Stimulated activated naive B cell treated with anti-CD40 and anti-IgM and Interleukin-4, amounts not matched to agents 10 μg/mL and 1 μg/mL and 100 μg/mL, for 72 hours (primary cell): ENCODE measurements at regions not wholly inside any gene's neighbourhood (a gene's known extent, or its start where the extent isn't known, plus 50 kb on each side); places are given as distances from the start of the nearest gene placed in this dataset.

Source experiments
- ATAC-seq, 2 donors: fragments of 150-1000 bp; cut with Tn5 transposase; replicated peaks; 2 replicates each; pipeline ENCODE4 v1.10.0; 2021; ENCODE audit warnings: moderate library complexity in 1 of 2
- DNase-seq: peaks from one replicate; pipeline ENCODE4 v3.0.0; 2021
- H3K27ac Mint-ChIP-seq: one replicate; pipeline ENCODE4 v1.8.0; 2022; ENCODE audit warnings: mild to moderate bottlenecking, mixed read lengths
- H3K27me3 Mint-ChIP-seq, 2 donors: one replicate each; pipeline ENCODE4 v1.8.0; 2022; ENCODE audit warnings: mixed read lengths in 2 of 2
- H3K36me3 Mint-ChIP-seq, 2 donors: one replicate each; pipeline ENCODE4 v1.8.0; 2022; ENCODE audit warnings: mixed read lengths in 2 of 2, mild to moderate bottlenecking in 1 of 2
- H3K4me1 Mint-ChIP-seq, 2 donors: one replicate each; pipeline ENCODE4 v1.8.0; 2022; ENCODE audit warnings: mixed read lengths in 2 of 2, mild to moderate bottlenecking in 1 of 2
- H3K4me3 Mint-ChIP-seq, 2 donors: one replicate each; pipeline ENCODE4 v1.8.0; 2022; ENCODE audit warnings: mild to moderate bottlenecking in 2 of 2, mixed read lengths in 2 of 2, moderate library complexity in 1 of 2
- H3K9me3 Mint-ChIP-seq, 2 donors: one replicate each; pipeline ENCODE4 v1.8.0; 2022; ENCODE audit warnings: mixed read lengths in 2 of 2, mild to moderate bottlenecking in 1 of 2

DNA sequence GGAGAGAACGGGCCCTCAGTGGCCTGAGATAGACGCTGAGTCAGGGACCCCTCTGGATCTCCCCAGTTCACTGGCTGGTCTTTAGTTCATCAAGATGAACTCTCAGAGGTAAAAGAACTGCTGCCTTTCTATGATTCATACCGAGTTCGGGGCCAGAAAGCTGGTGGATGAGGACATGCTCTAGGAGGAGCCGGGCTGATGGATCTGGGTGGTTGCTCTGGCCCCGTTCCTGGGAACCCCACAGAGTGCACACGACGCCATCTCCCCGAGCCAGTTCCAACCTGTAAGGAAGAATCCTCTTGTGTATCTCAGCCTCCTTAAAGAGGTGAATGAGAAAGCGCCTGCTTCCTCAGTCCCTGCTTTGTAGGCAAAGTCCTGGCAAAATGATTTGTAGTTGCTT is 142.6 kb upstream of the PDE10A start:
- Mint-ChIP-seq H3K36me3 (no peaks in the 10 kb centered on the region), H3K27me3 (peaks cover 24 to 48% of the 10 kb centered on the region in 2 donors), H3K4me3 (no peak overlapping the region), H3K9me3 (peaks cover 10 to 16% of the 10 kb centered on the region in 2 donors), H3K4me1 (peaks cover 3 to 6% of the 10 kb centered on the region in 2 donors), H3K27ac (no peak overlapping the region)
- no peak for ATAC-seq
- DNase-seq, result no peak

DNA sequence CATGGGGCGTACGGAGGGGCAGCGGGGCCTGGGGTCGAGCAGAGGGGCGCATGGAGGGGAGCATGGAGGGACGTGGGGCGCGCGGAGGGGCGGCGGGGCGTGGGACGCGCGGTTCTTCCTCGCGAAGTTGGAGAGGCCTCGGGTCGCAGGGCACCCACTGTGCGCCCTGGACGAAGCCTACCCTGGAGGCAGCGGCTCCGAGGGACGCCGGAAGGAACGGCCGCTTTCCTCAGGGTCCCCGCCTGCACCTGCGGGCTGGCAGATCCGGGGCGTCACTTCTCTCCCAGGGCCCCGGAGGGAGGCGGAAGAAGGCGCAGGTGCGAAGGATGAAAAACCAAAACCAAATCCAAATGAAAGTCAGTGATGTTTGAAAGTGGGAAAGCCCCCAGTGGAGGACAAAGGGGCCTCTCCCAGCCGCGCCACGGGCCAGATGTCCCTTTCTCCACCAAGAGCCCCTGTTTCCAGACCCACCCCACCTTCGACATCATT is 142.1 kb upstream of the PDE10A start:
- Mint-ChIP-seq H3K4me3 (no peak overlapping the region), H3K9me3 (peaks cover 6 to 11% of the 10 kb centered on the region in 2 donors), H3K36me3 (no peaks in the 10 kb centered on the region), H3K27me3 (peaks cover 24 to 48% of the 10 kb centered on the region in 2 donors), H3K27ac (no peak overlapping the region), H3K4me1 (peaks cover 3 to 6% of the 10 kb centered on the region in 2 donors)
- no peak for DNase-seq
- no peak for ATAC-seq

DNA sequence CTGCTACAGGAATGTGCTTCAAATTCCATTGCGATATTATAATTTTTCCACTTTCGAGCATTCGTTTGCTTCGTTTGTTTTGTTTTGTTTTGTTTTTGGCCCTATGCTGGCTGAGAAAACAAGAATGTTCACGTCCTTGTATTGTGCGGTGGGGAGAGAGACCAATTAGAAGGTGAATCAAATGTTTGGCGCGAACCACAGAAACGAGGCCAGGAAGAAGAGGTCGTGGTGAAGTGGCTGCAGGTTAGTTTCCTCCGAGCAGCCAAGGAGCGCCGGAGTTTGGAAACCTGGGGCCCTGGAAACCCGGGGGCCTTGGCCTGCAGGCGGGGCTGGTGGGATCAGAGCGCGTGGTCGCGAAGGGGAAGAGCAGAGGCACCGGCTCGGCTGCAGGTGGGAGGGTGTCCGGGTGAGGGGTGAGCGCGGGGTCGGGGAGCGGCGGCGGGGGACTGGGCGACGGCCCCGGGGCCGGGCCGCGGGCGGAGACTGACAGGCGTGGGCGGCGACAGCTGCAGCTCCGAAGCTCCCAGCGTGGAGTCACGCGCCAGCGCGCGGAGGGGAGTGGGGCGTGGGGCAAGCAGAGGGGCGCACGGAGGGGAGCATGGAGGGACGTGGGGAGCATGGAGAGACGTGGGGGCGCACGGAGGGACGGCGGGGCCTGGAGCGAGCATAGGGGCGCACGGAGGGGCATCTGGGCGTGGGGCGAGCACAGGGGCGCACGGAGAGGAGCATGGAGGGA is 141.5 kb upstream of the PDE10A start:
- Mint-ChIP-seq H3K4me3 (no peak overlapping the region), H3K9me3 (peaks cover 6 to 10% of the 10 kb centered on the region in 2 donors), H3K27me3 (peaks cover 24 to 48% of the 10 kb centered on the region in 2 donors), H3K4me1 (peaks cover 3 to 6% of the 10 kb centered on the region in 2 donors), H3K27ac (no peak overlapping the region), H3K36me3 (no peaks in the 10 kb centered on the region)
- DNase-seq, result no peak
- no peak for ATAC-seq

DNA sequence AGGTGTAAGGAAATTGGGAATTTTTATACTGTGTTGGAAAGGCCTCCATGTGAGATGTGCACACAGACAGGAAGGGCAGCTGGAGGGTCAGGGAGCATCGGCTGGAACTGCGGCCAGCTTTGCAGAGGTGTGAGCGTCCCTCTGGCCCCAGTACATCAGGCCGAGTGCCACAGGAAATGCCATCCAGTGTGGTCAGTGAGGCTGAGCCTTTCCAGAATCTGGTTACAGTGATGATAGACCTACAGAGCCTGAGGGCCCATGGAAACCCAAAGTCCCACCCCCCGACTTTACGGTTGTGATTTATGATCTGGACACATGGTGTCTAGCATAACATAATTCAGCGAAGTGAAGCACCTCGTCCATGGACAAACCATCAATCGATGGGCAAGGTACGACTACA is 137.3 kb upstream of the PDE10A start:
- Mint-ChIP-seq H3K4me3 (no peak overlapping the region), H3K27ac (no peak overlapping the region), H3K4me1 (peaks cover 3 to 6% of the 10 kb centered on the region in 2 donors), H3K9me3 (peaks cover 0 to 5% of the 10 kb centered on the region in 2 donors), H3K27me3 (peaks cover 12 to 34% of the 10 kb centered on the region in 2 donors), H3K36me3 (no peaks in the 10 kb centered on the region)
- no peak for DNase-seq
- no peak for ATAC-seq

DNA sequence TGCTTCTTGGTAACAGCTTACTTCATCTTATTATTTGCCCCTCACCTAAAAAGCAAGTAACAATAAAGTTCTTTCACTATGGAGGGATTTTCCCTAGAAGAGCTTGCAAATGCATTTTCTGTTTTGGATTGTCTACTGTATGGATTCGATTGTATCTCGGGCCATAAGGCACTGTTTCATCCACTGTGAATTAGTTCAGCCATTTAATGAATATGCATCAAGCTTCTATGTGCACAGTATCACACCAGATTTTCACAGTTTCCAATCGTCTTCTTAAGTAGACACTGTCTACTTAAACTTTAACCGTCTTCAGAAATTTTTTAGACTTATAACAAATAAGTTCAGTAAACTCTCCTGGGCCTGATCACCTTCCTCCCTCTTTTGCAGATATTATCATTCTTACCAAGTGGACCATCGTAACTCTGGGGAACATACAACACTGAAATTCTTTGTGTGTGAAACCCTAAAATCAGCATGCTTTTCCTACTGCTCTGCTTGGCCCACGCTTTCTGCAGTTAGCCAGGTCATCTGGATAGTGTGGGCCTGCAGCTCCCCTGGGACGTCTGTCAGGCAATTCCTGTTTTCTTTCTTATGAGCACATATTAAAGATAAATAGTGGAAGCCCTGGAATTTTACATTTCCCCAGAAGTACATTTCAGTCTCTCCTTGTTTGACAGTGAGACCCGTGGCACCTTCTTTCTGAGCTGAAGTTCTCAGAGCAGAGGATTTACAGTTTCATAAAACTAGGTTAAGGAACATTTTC is 136.5 kb upstream of the PDE10A start:
- peaks cover 0 to 5% of the 10 kb centered on the region in 2 donors for H3K9me3 Mint-ChIP-seq
- DNase-seq, result no peak
- H3K4me1 Mint-ChIP-seq, result peaks cover 3 to 5% of the 10 kb centered on the region in 2 donors

DNA sequence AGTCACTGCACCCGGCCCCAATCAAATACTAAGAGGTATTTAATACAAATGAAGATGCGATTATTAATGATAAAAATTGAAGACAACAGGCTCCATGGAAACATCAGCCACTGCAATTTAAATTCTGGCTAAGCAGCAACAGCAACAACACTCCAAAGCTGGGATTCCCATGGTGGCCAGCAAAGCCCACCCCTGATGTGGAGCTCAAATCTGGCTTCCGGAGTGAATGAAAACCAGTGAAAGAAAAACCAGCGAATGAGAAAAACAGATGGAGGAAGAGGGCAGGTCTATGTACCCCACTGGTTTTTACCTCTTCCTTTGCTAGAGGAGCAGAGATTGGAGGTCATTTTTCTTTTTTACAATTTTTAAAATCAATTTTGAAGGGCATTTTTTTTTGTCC is 135.9 kb upstream of the PDE10A start:
- Mint-ChIP-seq H3K4me3 (no peak overlapping the region), H3K27me3 (peaks cover 3 to 20% of the 10 kb centered on the region in 2 donors), H3K36me3 (no peaks in the 10 kb centered on the region), H3K4me1 (no peaks in the 10 kb centered on the region), H3K27ac (no peak overlapping the region), H3K9me3 (no peaks in the 10 kb centered on the region)
- DNase-seq (no peak), ATAC-seq (no peak)

More for the DNA sequence above, 136.5 kb upstream of the PDE10A start:
- peaks cover 9 to 26% of the 10 kb centered on the region in 2 donors for H3K27me3 Mint-ChIP-seq
- no peak overlapping the region for H3K27ac Mint-ChIP-seq
- no peaks in the 10 kb centered on the region for H3K36me3 Mint-ChIP-seq
- ATAC-seq, result no peak
- H3K4me3 Mint-ChIP-seq, result no peak overlapping the region

DNA sequence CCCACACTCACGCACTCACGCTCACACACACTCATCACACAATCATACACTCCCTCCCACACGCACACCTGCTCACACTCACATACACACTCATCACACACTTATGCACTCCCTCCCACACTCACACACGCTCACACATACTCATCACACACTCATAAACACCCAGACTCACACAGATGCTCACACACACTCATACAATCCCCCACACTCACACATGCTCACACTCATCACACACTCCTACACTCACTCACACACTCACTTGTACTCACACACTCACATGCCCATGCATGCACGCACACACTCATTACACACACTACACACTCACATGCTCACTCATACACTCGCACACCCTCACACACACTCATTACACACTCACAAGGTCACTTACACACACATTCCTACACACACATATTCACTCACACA is 131.1 kb upstream of the PDE10A start:
- ATAC-seq (no peak), DNase-seq (no peak)
- Mint-ChIP-seq H3K4me3 (no peak overlapping the region), H3K4me1 (no peaks in the 10 kb centered on the region), H3K9me3 (peaks cover 0 to 1% of the 10 kb centered on the region in 2 donors), H3K27me3 (peaks cover 0 to 3% of the 10 kb centered on the region in 2 donors), H3K27ac (no peak overlapping the region), H3K36me3 (no peaks in the 10 kb centered on the region)

DNA sequence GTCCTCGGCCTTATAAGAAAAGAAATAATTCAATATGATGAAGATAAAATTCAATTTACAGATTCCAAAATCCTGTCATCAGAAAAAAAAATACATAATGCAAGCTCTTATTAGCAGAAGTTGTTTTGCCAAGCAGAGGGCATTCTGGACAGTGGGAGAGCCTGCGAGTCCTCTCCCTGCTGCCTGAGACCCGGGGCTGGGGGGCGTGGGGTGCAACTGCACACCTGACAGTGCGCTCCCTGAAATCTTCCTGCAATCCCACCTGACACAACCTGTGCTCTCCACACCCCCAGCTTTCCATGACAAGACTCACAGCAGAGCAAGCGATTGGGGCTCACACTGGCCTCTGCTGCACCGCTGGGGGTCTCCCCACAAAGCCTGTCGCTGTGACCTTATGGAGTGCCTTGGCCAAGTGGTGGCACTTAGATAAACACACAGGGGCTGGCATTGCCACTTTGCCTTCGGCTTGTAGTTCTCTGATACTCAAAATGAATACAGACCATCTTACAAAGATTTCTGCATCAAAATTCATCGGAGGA is 130.3 kb upstream of the PDE10A start:
- Mint-ChIP-seq H3K27me3 (peaks cover 0 to 3% of the 10 kb centered on the region in 2 donors), H3K4me3 (no peak overlapping the region), H3K27ac (no peak overlapping the region), H3K36me3 (no peaks in the 10 kb centered on the region), H3K4me1 (no peaks in the 10 kb centered on the region), H3K9me3 (peaks cover 0 to 1% of the 10 kb centered on the region in 2 donors)
- ATAC-seq, result no peak
- DNase-seq, result no peak

DNA sequence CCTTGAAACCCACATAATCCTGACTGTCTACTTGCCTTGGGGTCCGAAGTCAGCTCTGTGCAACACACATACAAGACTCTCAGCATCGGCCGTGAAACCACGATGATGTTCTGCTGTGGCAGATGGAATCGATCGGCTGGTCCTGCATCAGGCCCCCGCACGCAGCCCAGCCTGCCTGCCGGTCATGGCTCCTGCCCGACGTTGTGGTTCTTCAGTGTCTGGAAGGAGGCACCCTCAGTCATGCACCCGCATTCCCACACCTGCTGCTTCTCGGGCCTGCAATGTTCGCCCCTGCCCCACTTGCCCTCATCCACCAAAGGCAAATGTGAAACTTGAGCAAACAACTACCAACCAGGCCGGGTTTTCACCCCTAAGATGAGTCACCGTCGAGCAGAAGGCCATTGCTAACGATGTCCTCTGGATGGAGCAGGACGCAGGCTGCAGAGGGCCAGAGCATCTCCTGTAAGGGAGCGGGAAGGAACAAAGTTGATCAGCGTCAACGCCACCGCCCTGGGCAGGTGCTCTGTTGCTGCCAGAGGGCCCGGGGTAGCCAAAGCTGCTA is 128.9 kb upstream of the PDE10A start:
- Mint-ChIP-seq H3K9me3 (peaks cover 0 to 1% of the 10 kb centered on the region in 2 donors), H3K27ac (no peak overlapping the region), H3K27me3 (peaks cover 3 to 5% of the 10 kb centered on the region in 2 donors), H3K36me3 (no peaks in the 10 kb centered on the region), H3K4me1 (no peaks in the 10 kb centered on the region), H3K4me3 (no peak overlapping the region)
- ATAC-seq (no peak), DNase-seq (no peak)

DNA sequence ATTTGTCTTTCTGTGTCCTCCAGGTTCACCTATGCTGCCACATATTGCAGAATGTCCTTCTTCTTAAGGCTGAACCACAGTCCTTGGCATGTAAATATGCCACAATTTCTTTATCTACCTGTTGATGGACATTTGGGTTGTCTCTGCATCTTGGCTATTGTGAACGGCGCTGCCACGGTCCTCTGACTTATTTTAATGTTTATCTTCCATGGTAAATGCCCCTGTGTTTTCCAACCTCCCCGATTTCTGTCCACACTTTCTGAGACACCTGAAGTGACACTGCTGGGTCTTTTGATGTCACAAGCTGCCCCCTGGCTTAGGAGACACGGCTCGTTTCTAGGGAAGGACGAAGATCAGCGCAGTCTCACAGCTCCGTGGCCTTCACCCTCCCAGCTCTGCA is 128.3 kb upstream of the PDE10A start:
- no peak for DNase-seq
- Mint-ChIP-seq H3K27me3 (peaks cover 3 to 5% of the 10 kb centered on the region in 2 donors), H3K9me3 (peaks cover 0 to 1% of the 10 kb centered on the region in 2 donors), H3K36me3 (no peaks in the 10 kb centered on the region), H3K27ac (no peak overlapping the region), H3K4me3 (no peak overlapping the region), H3K4me1 (no peaks in the 10 kb centered on the region)
- no peak for ATAC-seq

DNA sequence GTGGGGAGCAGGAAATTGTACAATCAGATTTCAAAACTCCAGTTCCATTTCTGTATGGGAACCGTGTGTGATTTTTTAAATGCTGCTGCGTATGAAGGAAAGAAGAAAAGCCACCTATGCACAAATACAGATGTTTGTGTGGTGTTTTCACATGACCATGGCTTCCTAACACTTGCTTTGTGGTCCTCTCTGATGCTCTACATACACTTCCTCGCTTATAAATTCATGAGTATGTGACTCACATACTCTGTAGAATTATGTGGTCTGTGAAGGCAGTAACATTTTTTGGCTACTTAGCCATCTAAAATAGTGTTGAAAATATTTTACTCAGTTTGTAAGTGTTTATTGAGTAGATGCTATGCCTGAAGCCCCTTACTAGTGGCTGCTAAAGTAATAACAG is 119.8 kb upstream of the PDE10A start:
- no peaks in the 10 kb centered on the region for H3K36me3 Mint-ChIP-seq
- no peaks in the 10 kb centered on the region for H3K4me1 Mint-ChIP-seq
- H3K4me3 Mint-ChIP-seq, result no peak overlapping the region
- H3K27ac Mint-ChIP-seq, result no peak overlapping the region
- ATAC-seq, result no peak
- H3K27me3 Mint-ChIP-seq, result peaks cover 17 to 29% of the 10 kb centered on the region in 2 donors
- DNase-seq, result no peak
- H3K9me3 Mint-ChIP-seq, result peaks cover 0 to 2% of the 10 kb centered on the region in 2 donors

DNA sequence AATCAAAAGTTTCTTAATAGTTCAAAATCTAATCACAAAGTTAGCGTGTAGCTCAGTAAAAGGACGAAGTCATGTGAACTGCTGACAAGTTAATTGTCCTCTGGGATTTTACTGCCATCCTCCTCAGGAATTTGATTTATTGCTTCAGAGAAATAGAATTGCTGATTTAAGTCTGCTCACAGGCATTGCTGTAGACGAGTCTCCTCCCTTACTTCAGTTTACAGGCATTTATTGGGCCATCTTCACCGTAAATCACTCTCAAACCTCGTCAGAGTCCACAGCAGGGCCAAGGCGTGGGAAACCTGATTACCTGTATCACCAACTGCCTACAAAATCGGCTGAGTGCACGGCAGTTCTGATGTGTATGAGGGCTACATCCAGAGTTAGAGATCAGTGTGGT is 119.1 kb upstream of the PDE10A start:
- no peak for ATAC-seq
- H3K27me3 Mint-ChIP-seq, result peaks cover 19 to 29% of the 10 kb centered on the region in 2 donors

DNA sequence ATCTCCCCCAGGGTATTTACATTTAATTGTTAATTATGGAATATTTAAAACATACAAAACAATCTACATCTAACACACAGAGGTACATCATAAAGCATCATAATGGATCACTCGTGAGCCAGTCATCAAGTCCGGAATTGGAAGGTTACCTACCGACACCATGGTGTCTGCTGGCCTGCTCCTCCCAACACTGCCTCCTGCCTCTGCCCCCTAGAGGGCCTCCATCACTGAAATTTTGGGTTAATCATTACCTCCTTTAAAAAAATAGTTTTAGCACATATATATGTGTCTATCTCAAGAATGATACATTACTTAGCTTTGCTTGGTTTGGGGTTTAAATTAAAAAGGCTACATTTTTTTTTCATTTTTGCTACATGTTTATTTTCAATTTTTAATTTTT is 114.6 kb upstream of the PDE10A start:
- Mint-ChIP-seq H3K27me3 (peaks cover 27 to 32% of the 10 kb centered on the region in 2 donors), H3K27ac (no peak overlapping the region), H3K36me3 (no peaks in the 10 kb centered on the region), H3K4me1 (no peaks in the 10 kb centered on the region), H3K4me3 (no peak overlapping the region), H3K9me3 (peaks cover 0 to 2% of the 10 kb centered on the region in 2 donors)
- DNase-seq (no peak), ATAC-seq (no peak)

More for the DNA sequence above, 119.1 kb upstream of the PDE10A start:
- Mint-ChIP-seq H3K36me3 (no peaks in the 10 kb centered on the region), H3K9me3 (peaks cover 0 to 2% of the 10 kb centered on the region in 2 donors), H3K4me3 (no peak overlapping the region), H3K27ac (no peak overlapping the region), H3K4me1 (no peaks in the 10 kb centered on the region)
- no peak for DNase-seq

DNA sequence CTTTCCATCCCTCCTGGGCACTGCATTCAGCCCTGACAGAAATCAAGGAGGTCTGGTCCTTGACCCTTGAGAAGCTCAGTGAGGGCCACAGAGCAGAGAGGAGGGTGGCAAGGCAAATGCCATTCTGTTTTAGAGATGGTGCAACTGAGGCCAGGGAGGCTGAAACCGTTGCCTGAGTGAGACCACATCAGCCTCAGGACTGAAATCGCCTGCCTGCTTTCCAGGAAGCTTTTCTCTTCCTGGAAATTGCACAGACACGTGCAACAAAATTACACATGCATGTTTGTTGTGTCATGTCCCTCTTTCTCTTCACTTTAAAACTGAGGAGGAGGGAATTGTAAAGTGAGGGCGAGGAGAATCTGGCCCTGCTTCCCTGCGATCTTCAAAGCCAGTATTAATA is 113.7 kb upstream of the PDE10A start:
- no peak for ATAC-seq
- peaks cover 0 to 2% of the 10 kb centered on the region in 2 donors for H3K9me3 Mint-ChIP-seq
- H3K27ac Mint-ChIP-seq, result no peak overlapping the region
- peaks cover 23 to 32% of the 10 kb centered on the region in 2 donors for H3K27me3 Mint-ChIP-seq
- no peaks in the 10 kb centered on the region for H3K36me3 Mint-ChIP-seq
- H3K4me1 Mint-ChIP-seq, result no peaks in the 10 kb centered on the region
- H3K4me3 Mint-ChIP-seq, result no peak overlapping the region
- no peak for DNase-seq
